ENCODE measurements at regions not wholly inside any gene's neighbourhood (a gene's known extent, or its start where the extent isn't known, plus 50 kb on each side); places are given as distances from the start of the nearest gene placed in this dataset.
"Not testable (repeated sequence)": the region's sequence is repeated elsewhere in the genome, so short reads cannot be mapped to it uniquely, and the experiment has no call there.

- no peak for DNase-seq
Observed at GRCh38 chr10:3325954-3326750, 153.6 kb upstream of the PITRM1 start.

GRCh38 chr10:3324612-3325038 lies 152.0 kb upstream of the PITRM1 start:
- no peak for DNase-seq

- peak; percentile 2 for DNase-seq
Observed at GRCh38 chr10:3323865-3324498, 151.4 kb upstream of the PITRM1 start.

- DNase-seq, result no peak
Observed at GRCh38 chr10:3321123-3321522, 148.5 kb upstream of the PITRM1 start.

GRCh38 chr10:3319811-3320226 lies 147.2 kb upstream of the PITRM1 start:
- DNase-seq, result no peak

- not testable (repeated sequence) for DNase-seq
Observed at GRCh38 chr10:3318480-3318807, 145.9 kb upstream of the PITRM1 start.

- DNase-seq, result not testable (repeated sequence)
Observed at GRCh38 chr10:3317553-3318479, 145.2 kb upstream of the PITRM1 start.

GRCh38 chr10:3314445-3315085 lies 142.0 kb upstream of the PITRM1 start:
- not testable (repeated sequence) for DNase-seq

- DNase-seq, result not testable (repeated sequence)
Observed at GRCh38 chr10:3313784-3314444, 141.3 kb upstream of the PITRM1 start.

GRCh38 chr10:3312403-3312940 lies 139.9 kb upstream of the PITRM1 start:
- no peak for DNase-seq

GRCh38 chr10:3310016-3310784 lies 137.6 kb upstream of the PITRM1 start:
- peak; percentile 15 for DNase-seq

- DNase-seq, result no peak
Observed at GRCh38 chr10:3306050-3306449, 133.5 kb upstream of the PITRM1 start.

- DNase-seq, result no peak
Observed at GRCh38 chr10:3295582-3296151, 123.1 kb upstream of the PITRM1 start.

GRCh38 chr10:3294919-3295581 lies 122.5 kb upstream of the PITRM1 start:
- no peak for DNase-seq

- DNase-seq, result no peak
Observed at GRCh38 chr10:3293581-3294431, 121.2 kb upstream of the PITRM1 start.

- no peak for DNase-seq
Observed at GRCh38 chr10:3292636-3293035, 120.1 kb upstream of the PITRM1 start.

- no peak for DNase-seq
Observed at GRCh38 chr10:3290550-3290949, 118.0 kb upstream of the PITRM1 start.

GRCh38 chr10:3287572-3288445 lies 115.2 kb upstream of the PITRM1 start:
- no peak for DNase-seq

Measured in NCI-H2171 treated with DMSO at 0.1 percent for 48 hours (cell line).